ENCODE measurements at regions not wholly inside any gene's neighbourhood (a gene's known extent, or its start where the extent isn't known, plus 50 kb on each side); places are given as distances from the start of the nearest gene placed in this dataset.

DNA sequence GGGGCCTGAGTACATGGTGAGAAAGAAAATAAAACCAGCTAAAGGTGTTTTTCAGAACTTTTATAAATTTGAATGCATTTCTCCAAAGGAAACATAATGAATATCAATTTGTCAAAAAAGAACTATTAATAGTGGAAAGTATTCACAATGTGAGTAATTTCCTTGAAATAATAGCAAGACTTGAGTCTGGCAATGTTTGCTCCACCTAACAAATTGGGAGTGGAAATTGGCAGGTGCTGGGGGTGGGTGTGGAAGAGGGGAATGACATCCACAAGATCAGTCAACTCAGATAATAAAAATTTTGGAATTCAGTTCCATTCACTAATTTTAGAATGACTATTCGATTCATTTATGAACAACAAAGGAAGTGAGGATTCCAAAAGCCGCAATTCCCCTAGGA, 884.8 kb upstream of the SLIT2 start:
- TF ChIP-seq TAF1 (IDR thresholded peaks at IDR 0.05; ENCODE audit: borderline replicate concordance, insufficient read depth, low read length): no peak
- no peak for TF ChIP-seq SIN3A (IDR thresholded peaks at IDR 0.05; ENCODE audit: borderline replicate concordance, insufficient read depth, low read length)
- TF ChIP-seq, protein P1, sequence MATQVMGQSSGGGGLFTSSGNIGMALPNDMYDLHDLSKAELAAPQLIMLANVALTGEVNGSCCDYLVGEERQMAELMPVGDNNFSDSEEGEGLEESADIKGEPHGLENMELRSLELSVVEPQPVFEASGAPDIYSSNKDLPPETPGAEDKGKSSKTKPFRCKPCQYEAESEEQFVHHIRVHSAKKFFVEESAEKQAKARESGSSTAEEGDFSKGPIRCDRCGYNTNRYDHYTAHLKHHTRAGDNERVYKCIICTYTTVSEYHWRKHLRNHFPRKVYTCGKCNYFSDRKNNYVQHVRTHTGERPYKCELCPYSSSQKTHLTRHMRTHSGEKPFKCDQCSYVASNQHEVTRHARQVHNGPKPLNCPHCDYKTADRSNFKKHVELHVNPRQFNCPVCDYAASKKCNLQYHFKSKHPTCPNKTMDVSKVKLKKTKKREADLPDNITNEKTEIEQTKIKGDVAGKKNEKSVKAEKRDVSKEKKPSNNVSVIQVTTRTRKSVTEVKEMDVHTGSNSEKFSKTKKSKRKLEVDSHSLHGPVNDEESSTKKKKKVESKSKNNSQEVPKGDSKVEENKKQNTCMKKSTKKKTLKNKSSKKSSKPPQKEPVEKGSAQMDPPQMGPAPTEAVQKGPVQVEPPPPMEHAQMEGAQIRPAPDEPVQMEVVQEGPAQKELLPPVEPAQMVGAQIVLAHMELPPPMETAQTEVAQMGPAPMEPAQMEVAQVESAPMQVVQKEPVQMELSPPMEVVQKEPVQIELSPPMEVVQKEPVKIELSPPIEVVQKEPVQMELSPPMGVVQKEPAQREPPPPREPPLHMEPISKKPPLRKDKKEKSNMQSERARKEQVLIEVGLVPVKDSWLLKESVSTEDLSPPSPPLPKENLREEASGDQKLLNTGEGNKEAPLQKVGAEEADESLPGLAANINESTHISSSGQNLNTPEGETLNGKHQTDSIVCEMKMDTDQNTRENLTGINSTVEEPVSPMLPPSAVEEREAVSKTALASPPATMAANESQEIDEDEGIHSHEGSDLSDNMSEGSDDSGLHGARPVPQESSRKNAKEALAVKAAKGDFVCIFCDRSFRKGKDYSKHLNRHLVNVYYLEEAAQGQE (IDR thresholded peaks at IDR 0.05; ENCODE audit: insufficient read depth in 1 of 2, low read depth in 2 of 2, low read length in 2 of 2): no peak

All from PFSK-1 (cell line).